ENCODE measurements at regions not wholly inside any gene's neighbourhood (a gene's known extent, or its start where the extent isn't known, plus 50 kb on each side); places are given as distances from the start of the nearest gene placed in this dataset.
"Not testable (repeated sequence)": the region's sequence is repeated elsewhere in the genome, so short reads cannot be mapped to it uniquely, and the experiment has no call there.

DNA sequence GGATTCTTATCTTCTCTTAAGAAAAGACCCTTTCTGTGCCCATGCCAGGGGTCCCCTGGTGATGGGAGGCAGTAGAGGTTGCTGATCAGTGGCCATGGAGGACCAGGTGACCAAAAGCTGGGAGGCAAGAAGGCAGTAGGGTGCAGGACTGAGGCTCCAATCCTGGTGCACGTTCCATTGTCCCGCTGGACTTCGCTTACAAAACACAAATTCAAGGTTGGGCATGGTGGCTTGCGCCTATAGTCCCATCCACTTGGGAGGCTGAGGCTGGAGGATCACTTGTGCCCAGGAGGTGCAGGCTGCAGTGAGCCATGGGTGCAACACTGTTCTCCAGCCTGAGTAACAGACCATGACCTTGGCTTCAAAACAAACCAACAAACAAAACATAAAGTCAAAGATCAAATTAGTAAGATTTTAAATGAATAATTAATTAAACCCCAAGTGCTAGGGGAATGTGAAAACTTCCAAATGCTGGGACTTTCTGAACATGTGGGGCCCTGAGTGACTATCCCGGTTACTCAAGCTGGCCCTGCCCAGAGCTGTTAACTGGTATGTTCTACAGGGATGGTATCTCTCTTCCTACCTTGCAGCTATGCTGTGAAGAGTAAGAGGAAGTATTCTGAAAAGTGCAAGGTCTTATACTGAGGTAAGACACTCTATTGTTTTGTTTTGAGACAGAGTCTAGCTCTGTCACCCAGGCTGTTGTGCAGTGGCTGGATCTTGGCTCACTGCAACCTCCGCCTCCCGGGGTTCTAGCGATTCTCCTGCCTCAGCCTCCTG, 97.6 kb downstream of the LYZL2 start:
- no peak for DNase-seq

DNA sequence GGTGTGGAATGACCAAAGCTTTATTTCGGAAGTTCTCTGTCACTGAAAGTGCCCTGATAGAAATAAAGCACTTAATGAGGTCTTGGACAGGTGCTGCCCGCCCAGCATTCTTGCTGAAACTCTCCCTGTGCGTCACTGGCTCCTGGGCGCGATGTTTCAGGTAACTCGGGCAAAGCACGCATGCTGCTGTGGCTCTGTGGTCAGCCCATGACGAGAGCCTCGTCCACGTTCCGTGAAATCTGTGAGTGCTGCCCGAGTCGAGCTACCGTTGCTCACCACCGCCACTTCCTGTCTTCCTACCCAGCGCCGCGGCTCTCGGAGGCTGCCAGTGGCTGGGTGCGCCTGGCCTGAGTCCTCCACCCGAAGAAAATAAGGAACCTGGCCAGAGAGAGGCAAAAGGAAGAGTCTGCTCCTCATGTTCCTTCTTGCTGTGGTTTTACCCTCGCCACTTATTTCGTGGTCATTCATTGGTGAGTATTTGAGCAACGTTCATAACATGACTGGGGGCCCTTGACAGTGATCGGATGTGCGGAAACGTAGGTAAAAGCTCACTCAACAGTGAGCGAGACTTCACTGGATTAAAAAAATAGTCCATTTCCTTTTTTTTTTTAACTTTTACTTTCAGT, 95.5 kb downstream of the MAP3K8 start:
- DNase-seq = no peak

DNA sequence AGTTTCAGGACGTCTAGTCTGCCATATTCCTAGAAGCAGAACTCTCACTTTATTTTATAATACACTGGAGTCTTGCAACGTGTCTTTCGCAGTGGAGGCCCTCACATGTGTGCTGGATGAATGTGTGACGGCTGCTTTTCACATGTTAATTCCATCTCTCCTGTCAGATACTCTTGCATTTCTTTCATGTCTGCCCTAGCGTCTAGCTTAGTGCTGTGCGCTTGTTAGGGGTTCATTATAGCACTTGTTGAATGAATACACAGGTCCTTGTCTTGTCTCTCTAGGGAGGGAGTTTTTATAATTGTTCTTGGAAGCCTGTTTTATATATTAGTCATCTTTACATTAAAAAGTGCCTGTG, 94.4 kb downstream of the MAP3K8 start:
- no peak for DNase-seq

DNA sequence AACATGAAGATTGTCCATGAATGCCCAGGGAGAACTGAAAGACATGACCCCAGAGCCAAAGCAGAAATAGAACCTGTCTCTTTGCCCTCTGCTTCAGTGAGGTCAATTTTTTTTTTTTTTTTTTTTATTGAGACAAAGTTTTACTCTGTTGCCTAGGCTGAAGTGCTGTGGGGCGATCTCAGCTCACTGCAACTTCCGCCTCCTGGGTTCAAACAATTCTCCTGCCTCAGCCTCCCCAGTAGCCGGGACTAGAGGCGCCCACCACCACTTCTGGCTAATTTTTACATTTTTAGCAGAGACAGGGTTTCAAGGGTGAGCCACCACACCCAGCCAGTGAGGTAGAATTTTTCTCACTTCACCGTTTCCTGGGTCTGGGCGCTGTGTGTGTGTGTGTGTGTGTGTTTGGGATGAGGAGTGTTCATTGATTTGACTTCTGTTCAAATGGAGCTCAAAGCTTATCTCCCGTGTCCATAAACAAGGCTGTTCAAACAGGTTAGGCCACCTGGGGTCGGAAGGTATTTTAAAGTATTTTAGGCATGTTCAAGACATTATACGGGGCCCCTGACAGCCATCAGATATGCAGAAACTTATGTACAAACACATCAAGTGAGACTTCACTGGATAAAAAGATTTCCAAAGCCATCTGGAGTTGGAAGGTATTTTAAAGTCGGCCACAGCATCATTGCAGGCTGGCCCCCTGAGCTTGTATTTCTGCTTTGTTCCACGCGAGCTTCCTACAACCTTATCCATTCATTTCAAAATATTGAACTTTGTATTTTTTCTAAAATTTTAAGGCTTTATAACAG, 93.8 kb downstream of the MAP3K8 start:
- no peak for DNase-seq

DNA sequence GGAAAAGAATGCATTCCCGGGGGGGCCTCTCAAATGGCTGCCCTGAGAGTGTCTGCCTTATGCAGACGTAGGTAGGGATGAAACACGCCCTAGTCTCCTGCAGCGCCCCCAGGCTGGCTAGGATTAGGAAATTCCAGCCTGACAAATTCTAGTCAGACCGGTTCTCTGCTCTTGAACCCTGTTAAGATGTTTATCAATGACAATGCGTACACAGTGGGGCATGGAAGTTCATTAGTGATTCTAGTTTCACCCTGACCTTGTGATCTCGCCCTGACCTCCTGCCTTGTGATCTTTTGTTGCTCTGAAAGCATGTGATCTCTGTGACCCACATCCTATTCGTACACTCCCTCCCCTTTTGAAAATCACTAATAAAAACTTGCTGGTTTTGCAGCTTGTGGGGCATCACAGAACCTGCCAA, 88.7 kb downstream of the MAP3K8 start:
- not testable (repeated sequence) for DNase-seq

DNA sequence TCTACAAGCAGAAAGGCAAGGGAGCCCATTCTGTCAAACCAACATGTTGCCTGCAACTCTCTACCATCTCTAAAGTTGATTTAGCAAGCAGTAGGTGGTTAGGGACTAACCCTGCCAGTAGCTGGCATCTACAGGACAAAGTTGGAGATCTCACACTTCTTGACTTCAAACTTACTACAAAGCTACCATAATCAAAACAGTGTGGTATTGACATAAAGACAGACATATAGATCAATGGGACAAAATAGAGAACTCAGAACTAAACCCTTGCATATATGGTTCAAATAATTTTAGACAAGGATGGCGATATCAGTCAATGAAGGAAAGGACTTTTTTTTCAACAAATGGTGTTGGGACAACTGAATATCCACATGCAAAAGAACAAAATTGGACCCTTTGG, 84.9 kb downstream of the MAP3K8 start:
- DNase-seq = no peak
